Neural cell (in vitro differentiated cells): ENCODE measurements at regions not wholly inside any gene's neighbourhood (a gene's known extent, or its start where the extent isn't known, plus 50 kb on each side); places are given as distances from the start of the nearest gene placed in this dataset.

Experiments used
- H2AFZ ChIP-seq: fragments of 200-600, 300-800 bp; sonication (generic), shearing (Covaris generic); 2 replicates; pipeline ENCODE4 v1.6.0; 2014; ENCODE audit warnings: low read depth, mild to moderate bottlenecking, antibody characterized with exemption, low read length, moderate library complexity
- H3F3A ChIP-seq: fragments of 200-600 bp; shearing (Covaris generic); 2 replicates; pipeline ENCODE4 v1.6.1; 2016; ENCODE audit warnings: mild to moderate bottlenecking, moderate library complexity, mixed read lengths, antibody characterized with exemption, low read length; ENCODE audit not compliant: insufficient read depth, poor library complexity, severe bottlenecking
- H3K27ac ChIP-seq: fragments of 200-600, 300-800 bp; sonication (generic), shearing (Covaris generic); 2 replicates; pipeline ENCODE4 v1.5.1; 2014; ENCODE audit warnings: mild to moderate bottlenecking, low read length, moderate library complexity
- H3K27me3 ChIP-seq: fragments of 300-800, 200-600 bp; sonication (generic), shearing (Covaris generic); 2 replicates; pipeline ENCODE4 v1.6.0; 2014; ENCODE audit warnings: mild to moderate bottlenecking, low read depth, low read length, moderate library complexity; ENCODE audit not compliant: insufficient read depth
- H3K36me3 ChIP-seq: fragments of 300-800, 200-600 bp; sonication (generic), shearing (Covaris generic); 2 replicates; pipeline ENCODE4 v1.5.1; 2014; ENCODE audit warnings: mild to moderate bottlenecking, antibody characterized with exemption, low read length, moderate library complexity; ENCODE audit not compliant: insufficient read depth
- H3K4me2 ChIP-seq: fragments of 300-800, 200-600 bp; sonication (generic), shearing (Covaris generic); 2 replicates; pipeline ENCODE4 v1.6.0; 2014; ENCODE audit warnings: mild to moderate bottlenecking, low read length
- H3K4me3 ChIP-seq: fragments of 300-800, 200-600 bp; sonication (generic), shearing (Covaris generic); 2 replicates; pipeline ENCODE4 v1.5.1; 2014; ENCODE audit warnings: mild to moderate bottlenecking, low read length, moderate library complexity
- H3K79me2 ChIP-seq: fragments of 200-600 bp; shearing (Covaris generic); replicated peaks from 2 replicates; pipeline ENCODE4 v1.6.0; 2014; ENCODE audit warnings: mild to moderate bottlenecking, low read length, moderate library complexity; ENCODE audit not compliant: insufficient read depth
- H3K9ac ChIP-seq: fragments of 300-800, 200-600 bp; sonication (generic), shearing (Covaris generic); 2 replicates; pipeline ENCODE4 v1.6.1; 2016; ENCODE audit warnings: mild to moderate bottlenecking, low read length, mixed read lengths
- H3K9me2 ChIP-seq: fragments of 200-600 bp; shearing (Covaris generic); 2 replicates; pipeline ENCODE4 v1.6.1; 2016; ENCODE audit warnings: mild to moderate bottlenecking, low read length, mixed read lengths; ENCODE audit not compliant: insufficient read depth
- H3K9me3 ChIP-seq: fragments of 200-600, 300-800 bp; sonication (generic), shearing (Covaris generic); 2 replicates; pipeline ENCODE4 v1.6.1; 2016; ENCODE audit warnings: mild to moderate bottlenecking, mixed run types, low read length, moderate library complexity, mixed read lengths
- H4K20me1 ChIP-seq: fragments of 200-600 bp; shearing (Covaris generic); 2 replicates; pipeline ENCODE4 v1.6.1; 2016; ENCODE audit warnings: mild to moderate bottlenecking, mixed run types; ENCODE audit not compliant: insufficient read depth
- EP300 ChIP-seq: fragments of 450-650 bp; conservative IDR thresholded peaks from 2 replicates; pipeline ENCODE4 v1.6.1; 2014; ENCODE audit warnings: antibody characterized with exemption, mild to moderate bottlenecking, moderate library complexity; ENCODE audit not compliant: poor library complexity, severe bottlenecking
- EZH2 ChIP-seq: fragments of 200-600, 300-800 bp; shearing (Covaris generic), sonication (generic); IDR thresholded peaks from 2 replicates; pipeline ENCODE4 v1.6.1; 2014; ENCODE audit warnings: antibody characterized with exemption, low read length, borderline replicate concordance, mild to moderate bottlenecking; ENCODE audit not compliant: insufficient read depth, poor library complexity, severe bottlenecking
- MXI1 ChIP-seq: fragments of 450-650 bp; conservative IDR thresholded peaks from 2 replicates; pipeline ENCODE4 v1.6.1; 2014; ENCODE audit warnings: antibody characterized with exemption, mild to moderate bottlenecking; ENCODE audit not compliant: poor library complexity, severe bottlenecking
- POLR2AphosphoS5 ChIP-seq: IDR thresholded peaks from 2 replicates; pipeline ENCODE4 v1.6.1; 2012
- RAD21 ChIP-seq: fragments of 450-650 bp; conservative IDR thresholded peaks from 2 replicates; pipeline ENCODE4 v1.6.1; 2014; ENCODE audit warnings: antibody characterized with exemption, mild to moderate bottlenecking, moderate library complexity
- SMC3 ChIP-seq: fragments of 450-650 bp; conservative IDR thresholded peaks from 2 replicates; pipeline ENCODE4 v1.6.1; 2014; ENCODE audit warnings: antibody characterized with exemption, mild to moderate bottlenecking, moderate library complexity; ENCODE audit not compliant: poor library complexity
- TAF1 ChIP-seq: IDR thresholded peaks from 2 replicates; pipeline ENCODE4 v1.6.1; 2012; ENCODE audit warnings: low read depth
- TF ChIP-seq, protein P1 (sequence below): IDR thresholded peaks from 2 replicates; pipeline ENCODE4 v1.6.1; 2012; ENCODE audit warnings: borderline replicate concordance
- TF ChIP-seq, protein P2 (sequence below): fragments of 450-650 bp; IDR thresholded peaks from 2 replicates; pipeline ENCODE4 v1.5.1; 2014; ENCODE audit warnings: antibody characterized with exemption, mild to moderate bottlenecking, moderate library complexity; ENCODE audit not compliant: poor library complexity, severe bottlenecking

DNA sequence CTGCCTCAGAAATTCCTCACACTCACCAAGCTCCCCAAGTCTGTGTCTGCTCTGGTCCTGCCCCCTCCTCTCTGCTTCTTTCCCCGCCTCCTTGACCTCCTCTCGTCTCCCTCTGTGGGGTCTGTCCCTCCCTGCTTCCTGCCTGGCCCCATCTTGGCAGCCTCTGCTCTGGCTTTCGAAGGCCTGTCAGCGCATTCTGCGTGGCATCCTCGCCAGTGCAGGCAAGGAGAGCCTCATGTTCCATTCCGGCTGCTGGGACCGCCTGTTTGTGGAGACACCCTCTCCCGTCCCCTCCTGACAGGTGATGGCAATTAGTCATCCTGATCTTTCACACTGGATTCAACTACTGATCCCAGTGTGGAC is 51.7 kb upstream of the COL13A1 start:
- H3K27me3 ChIP-seq: no peaks in the 10 kb centered on the region
- H2AFZ ChIP-seq: no peak overlapping the region
- no peaks in the 10 kb centered on the region for H4K20me1 ChIP-seq
- H3K9ac ChIP-seq: no peak overlapping the region
- TF ChIP-seq TAF1: no peak
- no peak for TF ChIP-seq EP300
- TF ChIP-seq SMC3: no peak
- TF ChIP-seq POLR2AphosphoS5: no peak
- TF ChIP-seq, protein P1, sequence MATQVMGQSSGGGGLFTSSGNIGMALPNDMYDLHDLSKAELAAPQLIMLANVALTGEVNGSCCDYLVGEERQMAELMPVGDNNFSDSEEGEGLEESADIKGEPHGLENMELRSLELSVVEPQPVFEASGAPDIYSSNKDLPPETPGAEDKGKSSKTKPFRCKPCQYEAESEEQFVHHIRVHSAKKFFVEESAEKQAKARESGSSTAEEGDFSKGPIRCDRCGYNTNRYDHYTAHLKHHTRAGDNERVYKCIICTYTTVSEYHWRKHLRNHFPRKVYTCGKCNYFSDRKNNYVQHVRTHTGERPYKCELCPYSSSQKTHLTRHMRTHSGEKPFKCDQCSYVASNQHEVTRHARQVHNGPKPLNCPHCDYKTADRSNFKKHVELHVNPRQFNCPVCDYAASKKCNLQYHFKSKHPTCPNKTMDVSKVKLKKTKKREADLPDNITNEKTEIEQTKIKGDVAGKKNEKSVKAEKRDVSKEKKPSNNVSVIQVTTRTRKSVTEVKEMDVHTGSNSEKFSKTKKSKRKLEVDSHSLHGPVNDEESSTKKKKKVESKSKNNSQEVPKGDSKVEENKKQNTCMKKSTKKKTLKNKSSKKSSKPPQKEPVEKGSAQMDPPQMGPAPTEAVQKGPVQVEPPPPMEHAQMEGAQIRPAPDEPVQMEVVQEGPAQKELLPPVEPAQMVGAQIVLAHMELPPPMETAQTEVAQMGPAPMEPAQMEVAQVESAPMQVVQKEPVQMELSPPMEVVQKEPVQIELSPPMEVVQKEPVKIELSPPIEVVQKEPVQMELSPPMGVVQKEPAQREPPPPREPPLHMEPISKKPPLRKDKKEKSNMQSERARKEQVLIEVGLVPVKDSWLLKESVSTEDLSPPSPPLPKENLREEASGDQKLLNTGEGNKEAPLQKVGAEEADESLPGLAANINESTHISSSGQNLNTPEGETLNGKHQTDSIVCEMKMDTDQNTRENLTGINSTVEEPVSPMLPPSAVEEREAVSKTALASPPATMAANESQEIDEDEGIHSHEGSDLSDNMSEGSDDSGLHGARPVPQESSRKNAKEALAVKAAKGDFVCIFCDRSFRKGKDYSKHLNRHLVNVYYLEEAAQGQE: no peak
- H3K4me2 ChIP-seq: no peak overlapping the region
- H3F3A ChIP-seq: no peaks in the 10 kb centered on the region
- no peaks in the 10 kb centered on the region for H3K36me3 ChIP-seq
- no peaks in the 10 kb centered on the region for H3K79me2 ChIP-seq
- no peaks in the 10 kb centered on the region for H3K9me2 ChIP-seq
- no peak overlapping the region for H3K27ac ChIP-seq
- H3K9me3 ChIP-seq: no peaks in the 10 kb centered on the region
- no peak overlapping the region for H3K4me3 ChIP-seq

DNA sequence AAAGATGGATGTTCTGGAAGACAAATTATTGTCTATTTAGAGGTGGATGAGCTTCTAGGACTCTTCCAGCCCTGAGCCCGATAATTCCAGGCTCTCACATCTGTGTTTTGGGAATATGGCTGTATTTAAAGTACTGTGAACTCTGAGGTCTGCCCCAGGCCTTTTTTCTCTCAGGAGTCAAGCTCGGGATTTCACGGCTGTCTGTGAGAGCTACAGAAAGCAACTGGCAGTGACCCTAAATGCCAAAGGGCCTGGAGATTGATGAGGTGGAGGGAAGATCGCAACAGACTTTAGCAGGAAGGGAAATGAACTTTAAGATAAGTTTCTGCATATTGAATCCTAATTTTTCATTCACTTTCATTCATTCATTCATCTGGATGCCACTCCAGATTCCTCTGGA is 51.0 kb upstream of the COL13A1 start:
- no peak overlapping the region for H3K9ac ChIP-seq
- H2AFZ ChIP-seq: no peak overlapping the region
- H4K20me1 ChIP-seq: no peaks in the 10 kb centered on the region
- H3K79me2 ChIP-seq: no peaks in the 10 kb centered on the region
- no peaks in the 10 kb centered on the region for H3K27me3 ChIP-seq
- H3K4me2 ChIP-seq: no peak overlapping the region
- no peak for TF ChIP-seq EP300
- TF ChIP-seq, protein P1: no peak
- TF ChIP-seq POLR2AphosphoS5: no peak
- TF ChIP-seq, protein P2, sequence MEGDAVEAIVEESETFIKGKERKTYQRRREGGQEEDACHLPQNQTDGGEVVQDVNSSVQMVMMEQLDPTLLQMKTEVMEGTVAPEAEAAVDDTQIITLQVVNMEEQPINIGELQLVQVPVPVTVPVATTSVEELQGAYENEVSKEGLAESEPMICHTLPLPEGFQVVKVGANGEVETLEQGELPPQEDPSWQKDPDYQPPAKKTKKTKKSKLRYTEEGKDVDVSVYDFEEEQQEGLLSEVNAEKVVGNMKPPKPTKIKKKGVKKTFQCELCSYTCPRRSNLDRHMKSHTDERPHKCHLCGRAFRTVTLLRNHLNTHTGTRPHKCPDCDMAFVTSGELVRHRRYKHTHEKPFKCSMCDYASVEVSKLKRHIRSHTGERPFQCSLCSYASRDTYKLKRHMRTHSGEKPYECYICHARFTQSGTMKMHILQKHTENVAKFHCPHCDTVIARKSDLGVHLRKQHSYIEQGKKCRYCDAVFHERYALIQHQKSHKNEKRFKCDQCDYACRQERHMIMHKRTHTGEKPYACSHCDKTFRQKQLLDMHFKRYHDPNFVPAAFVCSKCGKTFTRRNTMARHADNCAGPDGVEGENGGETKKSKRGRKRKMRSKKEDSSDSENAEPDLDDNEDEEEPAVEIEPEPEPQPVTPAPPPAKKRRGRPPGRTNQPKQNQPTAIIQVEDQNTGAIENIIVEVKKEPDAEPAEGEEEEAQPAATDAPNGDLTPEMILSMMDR: no peak
- no peak for TF ChIP-seq SMC3
- no peak for TF ChIP-seq TAF1
- no peak for TF ChIP-seq RAD21
- TF ChIP-seq MXI1: no peak
- TF ChIP-seq EZH2: no peak
- no peaks in the 10 kb centered on the region for H3K36me3 ChIP-seq
- H3K4me3 ChIP-seq: no peak overlapping the region
- no peak overlapping the region for H3K27ac ChIP-seq
- H3K9me3 ChIP-seq: no peaks in the 10 kb centered on the region
- H3F3A ChIP-seq: no peaks in the 10 kb centered on the region
- no peaks in the 10 kb centered on the region for H3K9me2 ChIP-seq
